ENCODE measurements at regions not wholly inside any gene's neighbourhood (a gene's known extent, or its start where the extent isn't known, plus 50 kb on each side); places are given as distances from the start of the nearest gene placed in this dataset.

DNA sequence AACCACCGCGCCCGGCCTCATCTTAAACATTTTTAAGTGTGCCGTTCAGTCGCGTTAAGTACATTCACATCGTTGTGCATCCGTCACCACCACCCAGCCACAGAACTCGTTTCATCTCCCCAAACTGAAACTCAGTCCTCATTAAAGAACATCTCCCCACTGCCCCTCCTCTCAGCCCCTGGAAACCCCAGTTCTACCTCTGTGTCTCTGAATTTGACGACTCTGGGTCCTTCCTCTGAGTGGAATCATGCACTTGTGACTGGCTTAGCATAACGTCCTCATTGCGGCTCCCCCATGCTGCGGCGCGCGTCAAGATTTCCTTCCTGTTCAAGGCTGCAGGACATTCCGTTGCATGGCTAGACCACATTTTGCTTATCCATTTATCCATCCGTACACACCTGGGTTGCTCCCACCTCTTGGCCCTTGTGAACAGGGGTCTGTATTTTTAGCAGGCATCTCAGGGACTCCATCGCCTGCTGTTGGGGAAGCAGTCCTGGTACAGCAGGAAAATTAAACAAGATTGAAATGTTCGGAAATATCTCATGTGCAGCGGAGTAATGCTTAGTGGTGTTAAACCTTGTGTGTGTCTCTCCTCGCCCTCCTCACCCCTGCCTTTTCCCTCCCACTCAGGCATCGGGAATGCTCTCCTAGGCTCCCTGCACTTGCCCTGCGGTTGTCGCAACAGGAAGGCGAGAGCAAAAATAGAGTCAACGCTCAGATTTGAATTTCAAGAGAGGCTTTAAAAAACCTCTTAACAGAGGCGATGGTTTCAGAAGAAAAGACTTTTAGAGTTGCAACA, 127.9 kb downstream of the PXDC1 start:
- Histone ChIP-seq H3K27me3 (peaks cover 13% of the 10 kb centered on the region), H3K36me3 (replicated peaks in 1 of 2) (no peaks in the 10 kb centered on the region), H3K4me1 (replicated peaks in 1 of 2) (no peaks in the 10 kb centered on the region), H3K9me3 (replicated peaks in 1 of 3) (no peaks in the 10 kb centered on the region), H3K4me3 (no peak overlapping the region), H3K27ac (no peak overlapping the region)
- TF ChIP-seq, protein P1, sequence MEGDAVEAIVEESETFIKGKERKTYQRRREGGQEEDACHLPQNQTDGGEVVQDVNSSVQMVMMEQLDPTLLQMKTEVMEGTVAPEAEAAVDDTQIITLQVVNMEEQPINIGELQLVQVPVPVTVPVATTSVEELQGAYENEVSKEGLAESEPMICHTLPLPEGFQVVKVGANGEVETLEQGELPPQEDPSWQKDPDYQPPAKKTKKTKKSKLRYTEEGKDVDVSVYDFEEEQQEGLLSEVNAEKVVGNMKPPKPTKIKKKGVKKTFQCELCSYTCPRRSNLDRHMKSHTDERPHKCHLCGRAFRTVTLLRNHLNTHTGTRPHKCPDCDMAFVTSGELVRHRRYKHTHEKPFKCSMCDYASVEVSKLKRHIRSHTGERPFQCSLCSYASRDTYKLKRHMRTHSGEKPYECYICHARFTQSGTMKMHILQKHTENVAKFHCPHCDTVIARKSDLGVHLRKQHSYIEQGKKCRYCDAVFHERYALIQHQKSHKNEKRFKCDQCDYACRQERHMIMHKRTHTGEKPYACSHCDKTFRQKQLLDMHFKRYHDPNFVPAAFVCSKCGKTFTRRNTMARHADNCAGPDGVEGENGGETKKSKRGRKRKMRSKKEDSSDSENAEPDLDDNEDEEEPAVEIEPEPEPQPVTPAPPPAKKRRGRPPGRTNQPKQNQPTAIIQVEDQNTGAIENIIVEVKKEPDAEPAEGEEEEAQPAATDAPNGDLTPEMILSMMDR (IDR thresholded peaks at IDR 0.05): no peak
- TF ChIP-seq POLR2A (IDR thresholded peaks at IDR 0.05): no peak
- intact Hi-C loops (cut with DNase I): no loop called here
- 78 to 82% (median 80%) methylated on average over 28 of the region's 28 CpGs for WGBS, 4 donors
- peak in 1 of 7 donors; percentile 18 for DNase-seq

DNA sequence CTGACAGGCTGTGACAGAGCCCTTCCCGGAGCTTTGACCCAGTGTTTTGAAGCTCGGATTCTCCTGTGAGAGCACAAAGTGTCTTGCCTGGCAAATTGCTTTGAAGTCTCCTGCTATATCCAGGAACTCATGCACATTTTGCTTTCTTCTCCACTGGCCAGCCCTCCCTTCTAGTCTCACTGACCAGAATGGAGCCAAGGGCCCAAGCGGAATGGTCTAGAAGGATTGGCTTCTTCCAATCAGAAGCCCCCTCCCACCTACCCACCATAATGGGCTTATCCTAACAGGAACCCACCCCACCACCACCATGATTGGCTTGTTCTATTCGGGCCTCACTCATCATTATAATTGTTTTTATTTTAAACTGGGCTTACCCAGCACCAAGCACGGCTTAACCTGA, 130.1 kb downstream of the PXDC1 start:
- no peaks in the 10 kb centered on the region for H3K9me3 ChIP-seq (replicated peaks in 1 of 3)
- H3K4me3 ChIP-seq: no peak overlapping the region
- H3K36me3 ChIP-seq (replicated peaks in 1 of 2): no peaks in the 10 kb centered on the region
- peaks cover 15% of the 10 kb centered on the region for H3K27me3 ChIP-seq
- H3K27ac ChIP-seq: no peak overlapping the region
- no peak for TF ChIP-seq POLR2A (IDR thresholded peaks at IDR 0.05)
- TF ChIP-seq, protein P1 (IDR thresholded peaks at IDR 0.05): no peak
- intact Hi-C loops (cut with DNase I): no loop called here
- WGBS, 4 donors: 72 to 94% (median 85%) methylated on average over 5 of the region's 5 CpGs
- H3K4me1 ChIP-seq (replicated peaks in 1 of 2): no peaks in the 10 kb centered on the region
- no peak for DNase-seq

DNA sequence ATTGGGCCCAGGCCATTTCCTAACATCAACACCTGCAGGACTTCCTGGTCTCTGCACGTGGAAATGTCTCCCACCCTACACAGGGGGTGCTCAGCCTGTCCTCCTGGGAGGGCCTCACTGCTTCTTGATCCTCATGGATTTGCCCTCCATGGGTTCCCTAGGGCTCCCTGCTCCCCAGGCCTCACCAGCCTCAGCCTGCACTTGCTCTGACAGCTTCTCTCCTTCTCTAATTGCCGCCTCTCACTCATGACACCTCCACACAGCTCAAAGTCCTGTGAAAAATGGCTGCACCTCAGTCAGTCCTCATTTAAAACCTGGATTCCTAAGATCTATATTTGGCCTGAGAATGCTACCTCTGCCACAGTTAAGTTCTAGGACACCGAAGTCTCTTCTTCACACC, 130.6 kb downstream of the PXDC1 start:
- TF ChIP-seq, protein P1 (IDR thresholded peaks at IDR 0.05): no peak
- no peak for TF ChIP-seq POLR2A (IDR thresholded peaks at IDR 0.05)
- WGBS, 4 donors: 83 to 91% (median 90%) methylated on average over 3 of the region's 3 CpGs
- no peak overlapping the region for H3K27ac ChIP-seq
- no peak overlapping the region for H3K4me3 ChIP-seq
- DNase-seq: no peak
- intact Hi-C loops (cut with DNase I): no loop called here
- H3K36me3 ChIP-seq (replicated peaks in 1 of 2): no peaks in the 10 kb centered on the region
- peaks cover 15% of the 10 kb centered on the region for H3K27me3 ChIP-seq
- no peaks in the 10 kb centered on the region for H3K9me3 ChIP-seq (replicated peaks in 1 of 3)
- no peaks in the 10 kb centered on the region for H3K4me1 ChIP-seq (replicated peaks in 1 of 2)

DNA sequence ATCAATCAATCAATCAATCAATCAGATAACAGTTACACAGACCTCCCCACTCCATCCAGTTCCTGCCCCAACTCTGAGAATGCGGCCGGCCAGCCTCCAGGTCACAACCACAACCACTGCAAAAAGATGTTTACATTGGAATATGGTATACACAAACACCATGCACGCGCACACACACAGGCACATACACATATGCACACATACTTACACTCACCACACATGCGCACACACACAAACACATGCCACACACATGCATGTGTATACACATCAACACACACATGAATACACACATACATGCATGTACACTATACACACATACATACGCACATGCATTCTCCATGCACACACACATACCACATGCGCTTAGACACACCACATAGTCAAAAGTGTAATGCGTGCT, 131.1 kb downstream of the PXDC1 start:
- H3K9me3 ChIP-seq (replicated peaks in 1 of 3): no peaks in the 10 kb centered on the region
- intact Hi-C loops (cut with DNase I): no loop called here
- no peak for TF ChIP-seq POLR2A (IDR thresholded peaks at IDR 0.05)
- 88 to 97% (median 96%) methylated on average over 3 to 8 of the region's 8 CpGs for WGBS, 4 donors
- no peak overlapping the region for H3K4me3 ChIP-seq
- no peaks in the 10 kb centered on the region for H3K4me1 ChIP-seq (replicated peaks in 1 of 2)
- H3K27me3 ChIP-seq: peaks cover 15% of the 10 kb centered on the region
- H3K27ac ChIP-seq: no peak overlapping the region
- no peaks in the 10 kb centered on the region for H3K36me3 ChIP-seq (replicated peaks in 1 of 2)
- no peak for DNase-seq

DNA sequence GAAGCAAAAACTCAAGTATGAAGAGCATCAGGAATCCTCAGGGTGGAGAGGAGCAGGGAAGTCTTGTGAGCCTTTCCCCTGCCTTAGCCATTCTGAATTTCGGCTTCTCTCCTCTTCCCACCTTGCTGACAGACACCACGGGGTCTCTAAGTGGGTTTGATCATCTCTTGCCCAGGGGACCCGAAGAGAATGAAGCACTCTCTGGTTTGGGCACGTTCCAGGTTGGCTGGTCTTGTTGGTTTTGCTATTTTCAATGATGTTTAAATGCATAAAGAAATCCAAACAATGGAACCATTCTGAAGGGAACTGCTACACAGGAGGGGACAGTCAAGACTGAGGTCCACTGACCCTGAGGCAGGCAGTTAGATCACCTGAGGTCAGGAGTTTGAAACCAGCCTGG, 131.7 kb downstream of the PXDC1 start:
- Histone ChIP-seq H3K27ac (no peak overlapping the region), H3K9me3 (replicated peaks in 1 of 3) (no peaks in the 10 kb centered on the region), H3K36me3 (replicated peaks in 1 of 2) (no peaks in the 10 kb centered on the region), H3K4me1 (replicated peaks in 1 of 2) (no peaks in the 10 kb centered on the region), H3K4me3 (no peak overlapping the region), H3K27me3 (peaks cover 15% of the 10 kb centered on the region)
- WGBS, 4 donors: 83 to 85% (median 84%) methylated on average over 4 of the region's 4 CpGs
- no peak for DNase-seq
- intact Hi-C loops (cut with DNase I): no loop called here
- TF ChIP-seq, protein P1 (IDR thresholded peaks at IDR 0.05): no peak
- no peak for TF ChIP-seq POLR2A (IDR thresholded peaks at IDR 0.05)
